Omental fat pad (tissue), 3 donors: ENCODE measurements at regions not wholly inside any gene's neighbourhood (a gene's known extent, or its start where the extent isn't known, plus 50 kb on each side); places are given as distances from the start of the nearest gene placed in this dataset.

ENCODE experiments used
- ATAC-seq: fragments of 150-250 bp; one replicate; pipeline ENCODE4 v1.9.1; 2016; ENCODE audit warnings: mild to moderate bottlenecking, moderate library complexity; ENCODE audit not compliant: low FRiP score
- DNase-seq: peaks from one replicate; pipeline ENCODE4 v3.0.0-alpha.2; 2019; ENCODE audit warnings: low spot score
- CTCF ChIP-seq, 3 donors: fragments of 450-650 bp; IDR thresholded peaks; one replicate each; pipeline ENCODE4 v1.5.1; 2016 to 2017; ENCODE audit warnings: antibody characterized with exemption in 3 of 3, mild to moderate bottlenecking in 3 of 3, moderate library complexity in 2 of 3

DNA sequence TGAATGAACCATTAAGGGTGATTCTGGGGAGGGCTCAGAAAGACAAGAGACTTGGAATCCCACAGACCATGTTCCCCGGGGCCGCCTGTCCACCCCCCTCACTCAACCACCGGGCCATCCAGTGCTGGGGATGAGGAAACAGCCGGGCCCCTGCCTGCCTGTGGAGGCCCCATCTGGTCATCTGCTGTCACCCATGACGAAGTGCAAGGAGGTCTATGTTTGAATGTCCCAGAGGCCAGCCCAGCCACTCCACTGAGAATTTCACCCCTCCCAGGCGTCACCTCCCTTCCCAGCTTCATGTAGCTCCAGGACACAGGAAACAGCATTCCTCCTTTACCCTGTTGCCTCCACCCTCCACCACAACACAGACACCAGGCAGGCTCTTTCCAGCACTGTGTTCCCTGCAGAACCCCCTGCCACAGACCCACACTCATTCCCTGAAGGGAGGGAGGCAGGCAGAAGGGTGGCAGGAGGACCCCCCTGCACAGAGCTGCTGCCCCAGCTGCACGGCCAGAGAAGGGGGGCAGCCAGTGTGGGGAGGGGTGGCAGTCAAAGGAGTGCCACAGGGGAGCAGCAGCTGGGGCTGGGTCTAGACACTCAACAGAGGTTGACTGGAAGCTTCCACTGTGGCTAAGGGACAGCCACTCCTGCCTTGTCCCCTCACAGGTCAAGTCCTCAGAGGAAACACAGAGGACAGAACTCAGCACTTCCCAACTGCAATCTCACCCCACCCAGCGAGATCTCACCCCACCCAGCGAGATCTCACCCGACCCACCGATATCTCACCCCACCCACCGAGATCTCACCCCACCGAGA, 50.3 kb upstream of the PPP2R5C start:
- no peak for TF ChIP-seq CTCF (IDR thresholded peaks at IDR 0.05)
- DNase-seq (no peak), ATAC-seq (no peak)
